Fibroblast of lung (primary cell): ENCODE measurements at regions not wholly inside any gene's neighbourhood (a gene's known extent, or its start where the extent isn't known, plus 50 kb on each side); places are given as distances from the start of the nearest gene placed in this dataset.

ENCODE experiments used
- DNase-seq, 2 donors: peaks; one replicate each; pipeline versions ENCODE4 v3.0.0 to v3.0.0-alpha.2; 2010; ENCODE audit warnings: low read depth in 2 of 2
- H2AFZ ChIP-seq: 2 replicates; pipeline ENCODE4 v1.5.1; 2012; ENCODE audit warnings: low read length, control low read depth, inconsistent platforms
- H3K27ac ChIP-seq: 2 replicates; pipeline ENCODE4 v1.5.1; 2011; ENCODE audit warnings: low read length, control low read depth; ENCODE audit not compliant: insufficient read depth
- H3K27me3 ChIP-seq: 2 replicates; pipeline ENCODE4 v1.5.1; 2011; ENCODE audit warnings: mild to moderate bottlenecking, low read length; ENCODE audit not compliant: control insufficient read depth, insufficient read depth
- H3K36me3 ChIP-seq: 2 replicates; pipeline ENCODE4 v1.5.1; 2011; ENCODE audit warnings: low read length; ENCODE audit not compliant: control insufficient read depth, insufficient read depth
- H3K4me1 ChIP-seq: 2 replicates; pipeline ENCODE4 v1.5.1; 2011; ENCODE audit warnings: low read length; ENCODE audit not compliant: control insufficient read depth, insufficient read depth; ENCODE audit errors: extremely low read depth
- H3K4me2 ChIP-seq: 2 replicates; pipeline ENCODE4 v1.5.1; 2011; ENCODE audit warnings: low read length, control low read depth; ENCODE audit not compliant: insufficient read depth; ENCODE audit errors: extremely low read depth
- H3K4me3 ChIP-seq, 4 experiments: fragments of 200-600 bp in 1 of 4; sonication (generic) in 1 of 4; replicated peaks in 1 of 4; 2 replicates each; pipeline ENCODE4 v1.5.1; 2011 to 2016; ENCODE audit warnings: low read length in 4 of 4, low read depth in 3 of 4, mild to moderate bottlenecking in 3 of 4, control low read depth in 2 of 4, inconsistent platforms in 1 of 4, mixed read lengths in 1 of 4; ENCODE audit not compliant: insufficient read depth in 1 of 4; ENCODE audit errors: control extremely low read depth in 1 of 4
- H3K79me2 ChIP-seq: 2 replicates; pipeline ENCODE4 v1.5.1; 2012; ENCODE audit warnings: mild to moderate bottlenecking, low read length, inconsistent platforms; ENCODE audit not compliant: control insufficient read depth, insufficient read depth
- H3K9ac ChIP-seq: 2 replicates; pipeline ENCODE4 v1.5.1; 2011; ENCODE audit warnings: mild to moderate bottlenecking, low read length, control low read depth; ENCODE audit not compliant: insufficient read depth
- H3K9me3 ChIP-seq: 2 replicates; pipeline ENCODE4 v1.5.1; 2012; ENCODE audit warnings: low read depth, low read length; ENCODE audit not compliant: control insufficient read depth, insufficient read depth
- H4K20me1 ChIP-seq: 2 replicates; pipeline ENCODE4 v1.5.1; 2011; ENCODE audit warnings: low read length; ENCODE audit not compliant: control insufficient read depth, insufficient read depth; ENCODE audit errors: extremely low read depth
- CTCF ChIP-seq, 2 donors: IDR thresholded peaks in 1 of 2; conservative IDR thresholded peaks in 1 of 2; 1 replicate in 1 of 2; 2 replicates in 1 of 2; pipeline ENCODE4 v1.5.1; 2011 to 2012; ENCODE audit warnings: low read length in 2 of 2, control low read depth in 1 of 2, inconsistent platforms in 1 of 2, low read depth in 1 of 2, mild to moderate bottlenecking in 1 of 2
- EZH2 ChIP-seq: IDR thresholded peaks from 2 replicates; pipeline ENCODE4 v1.5.1; 2012; ENCODE audit warnings: low read length, control low read depth, mild to moderate bottlenecking; ENCODE audit errors: missing control alignments

- Histone ChIP-seq H3K36me3 (no peaks in the 10 kb centered on the region), H3K9ac (no peak overlapping the region), H3K79me2 (no peaks in the 10 kb centered on the region), H3K27ac (no peak overlapping the region), H3K27me3 (no peaks in the 10 kb centered on the region), H3K9me3 (no peaks in the 10 kb centered on the region), H3K4me1 (no peaks in the 10 kb centered on the region), H4K20me1 (no peaks in the 10 kb centered on the region), H3K4me2 (no peak overlapping the region), H3K4me3 (no peak overlapping the region), H2AFZ (no peak overlapping the region)
- no peak for TF ChIP-seq CTCF (conservative IDR thresholded peaks at IDR 0.05 in 1 of 2, IDR thresholded peaks at IDR 0.05 in 1 of 2; ENCODE audit: low read depth in 1 of 2, low read length in 2 of 2)
- no peak for TF ChIP-seq EZH2
- no peak for DNase-seq
Measured at GRCh38 chr4:111388561-111388960, 756.7 kb upstream of the FAM241A start.

DNA sequence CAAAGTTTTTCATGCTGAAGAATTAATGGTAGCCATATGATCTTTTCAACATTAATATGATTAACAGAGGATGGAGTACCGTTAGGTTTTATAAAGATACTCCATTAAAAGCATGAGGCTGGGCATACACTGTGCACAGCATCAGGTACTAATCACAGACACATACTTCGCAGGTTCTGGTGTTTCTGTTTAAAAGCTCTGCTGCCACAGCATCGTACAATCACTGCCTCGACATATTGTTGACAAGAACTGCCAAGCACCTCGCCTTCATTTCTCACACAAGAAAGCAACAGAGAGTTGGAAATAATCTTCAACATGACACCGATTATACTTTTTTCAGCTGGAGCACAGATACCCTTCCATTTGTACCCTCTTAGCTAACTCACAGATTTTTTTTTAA, 753.4 kb upstream of the FAM241A start:
- DNase-seq: no peak
- Histone ChIP-seq H3K4me2 (no peak overlapping the region), H3K4me3 (no peak overlapping the region), H4K20me1 (no peaks in the 10 kb centered on the region), H3K27ac (no peak overlapping the region), H3K36me3 (no peaks in the 10 kb centered on the region), H3K27me3 (no peaks in the 10 kb centered on the region), H3K79me2 (no peaks in the 10 kb centered on the region), H2AFZ (no peak overlapping the region), H3K9me3 (no peaks in the 10 kb centered on the region), H3K9ac (no peak overlapping the region), H3K4me1 (no peaks in the 10 kb centered on the region)
- TF ChIP-seq CTCF (conservative IDR thresholded peaks at IDR 0.05 in 1 of 2, IDR thresholded peaks at IDR 0.05 in 1 of 2; ENCODE audit: low read depth in 1 of 2, low read length in 2 of 2) (no peak), EZH2 (no peak)

- no peak overlapping the region for H3K27ac ChIP-seq
- no peak overlapping the region for H3K4me2 ChIP-seq
- no peaks in the 10 kb centered on the region for H3K27me3 ChIP-seq
- DNase-seq: no peak
- no peak for TF ChIP-seq CTCF (conservative IDR thresholded peaks at IDR 0.05 in 1 of 2, IDR thresholded peaks at IDR 0.05 in 1 of 2; ENCODE audit: low read depth in 1 of 2, low read length in 2 of 2)
- TF ChIP-seq EZH2: no peak
- no peaks in the 10 kb centered on the region for H3K79me2 ChIP-seq
- H3K4me3 ChIP-seq: no peak overlapping the region
- H2AFZ ChIP-seq: no peak overlapping the region
- no peak overlapping the region for H3K9ac ChIP-seq
- no peaks in the 10 kb centered on the region for H3K4me1 ChIP-seq
- no peaks in the 10 kb centered on the region for H3K9me3 ChIP-seq
- no peaks in the 10 kb centered on the region for H4K20me1 ChIP-seq
- H3K36me3 ChIP-seq: no peaks in the 10 kb centered on the region
Measured at GRCh38 chr4:111393781-111394180, 751.5 kb upstream of the FAM241A start.
